22Rv1 (cell line): ENCODE measurements at regions not wholly inside any gene's neighbourhood (a gene's known extent, or its start where the extent isn't known, plus 50 kb on each side); places are given as distances from the start of the nearest gene placed in this dataset.

Source experiments
- H3K27ac ChIP-seq: fragments of 450-650 bp; 2 replicates; pipeline ENCODE4 v1.5.1; 2017
- ZFX ChIP-seq: fragments of 450-650 bp; IDR thresholded peaks from 2 replicates; pipeline ENCODE4 v1.6.1; 2017; ENCODE audit warnings: antibody characterized with exemption, borderline replicate concordance
- TF ChIP-seq, protein P1 (sequence below): fragments of 450-650 bp; IDR thresholded peaks from 2 replicates; pipeline ENCODE4 v1.5.1; 2017; ENCODE audit warnings: mild to moderate bottlenecking

DNA sequence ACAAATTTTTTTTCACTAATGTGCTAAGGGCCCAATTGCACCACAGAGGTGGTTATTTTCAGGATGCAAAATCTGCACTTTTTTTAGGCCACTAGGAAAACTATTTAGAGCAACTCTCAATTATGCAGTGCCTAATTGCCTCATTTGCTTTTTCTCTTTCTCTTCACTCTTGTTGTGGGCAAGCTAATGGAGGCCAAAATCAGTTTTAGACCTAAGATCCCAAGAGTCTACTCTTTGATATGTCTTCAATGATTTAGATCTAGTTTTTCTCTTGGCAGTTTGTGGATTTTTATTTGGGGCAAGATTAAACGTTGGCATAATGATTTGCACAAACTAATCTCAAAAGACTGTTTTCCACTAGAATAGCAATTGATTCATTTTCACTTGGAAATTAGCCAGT lies 1996.9 kb downstream of the LRRC4C start:
- TF ChIP-seq ZFX: no peak
- H3K27ac ChIP-seq: no peak overlapping the region

DNA sequence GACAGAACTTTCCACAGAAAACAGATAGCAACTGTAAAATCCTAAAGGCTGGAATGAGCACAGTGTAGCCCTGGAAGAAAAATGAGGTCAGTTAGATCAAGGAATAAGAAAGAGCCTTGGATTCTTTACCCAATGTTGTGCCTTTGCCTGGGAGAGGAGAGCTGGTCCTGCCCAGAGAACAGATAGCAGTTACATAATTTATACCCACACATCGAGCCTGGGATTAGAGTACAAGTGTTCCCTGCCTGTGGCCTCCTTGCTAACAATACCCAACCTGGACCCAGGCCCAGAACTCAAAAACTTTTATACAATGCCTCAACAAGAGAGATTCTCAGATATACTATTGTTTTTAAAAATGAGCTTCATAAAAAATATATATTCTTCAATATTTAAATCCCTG lies 1998.4 kb downstream of the LRRC4C start:
- no peak overlapping the region for H3K27ac ChIP-seq
- TF ChIP-seq, protein P1, sequence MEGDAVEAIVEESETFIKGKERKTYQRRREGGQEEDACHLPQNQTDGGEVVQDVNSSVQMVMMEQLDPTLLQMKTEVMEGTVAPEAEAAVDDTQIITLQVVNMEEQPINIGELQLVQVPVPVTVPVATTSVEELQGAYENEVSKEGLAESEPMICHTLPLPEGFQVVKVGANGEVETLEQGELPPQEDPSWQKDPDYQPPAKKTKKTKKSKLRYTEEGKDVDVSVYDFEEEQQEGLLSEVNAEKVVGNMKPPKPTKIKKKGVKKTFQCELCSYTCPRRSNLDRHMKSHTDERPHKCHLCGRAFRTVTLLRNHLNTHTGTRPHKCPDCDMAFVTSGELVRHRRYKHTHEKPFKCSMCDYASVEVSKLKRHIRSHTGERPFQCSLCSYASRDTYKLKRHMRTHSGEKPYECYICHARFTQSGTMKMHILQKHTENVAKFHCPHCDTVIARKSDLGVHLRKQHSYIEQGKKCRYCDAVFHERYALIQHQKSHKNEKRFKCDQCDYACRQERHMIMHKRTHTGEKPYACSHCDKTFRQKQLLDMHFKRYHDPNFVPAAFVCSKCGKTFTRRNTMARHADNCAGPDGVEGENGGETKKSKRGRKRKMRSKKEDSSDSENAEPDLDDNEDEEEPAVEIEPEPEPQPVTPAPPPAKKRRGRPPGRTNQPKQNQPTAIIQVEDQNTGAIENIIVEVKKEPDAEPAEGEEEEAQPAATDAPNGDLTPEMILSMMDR: no peak
- TF ChIP-seq ZFX: no peak

DNA sequence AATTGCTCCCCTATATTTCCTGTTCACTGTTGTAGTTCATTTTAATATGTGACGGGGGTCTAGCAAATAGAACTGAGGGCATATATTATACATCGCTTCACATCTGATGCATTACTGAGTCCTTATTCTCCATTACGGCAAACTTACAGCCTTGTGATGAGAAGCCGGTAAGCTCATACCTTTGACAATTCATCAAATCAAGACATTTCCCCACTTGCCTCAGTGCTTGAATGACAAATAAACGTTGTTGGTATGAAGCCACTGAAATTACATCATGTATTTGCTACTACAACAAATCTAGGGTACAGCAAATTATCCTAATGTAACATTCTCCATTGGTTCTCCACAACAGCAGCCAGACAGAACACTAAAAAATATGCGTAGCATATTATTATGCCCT lies 1999.8 kb downstream of the LRRC4C start:
- TF ChIP-seq, protein P1: no peak
- no peak for TF ChIP-seq ZFX
- H3K27ac ChIP-seq: no peak overlapping the region

DNA sequence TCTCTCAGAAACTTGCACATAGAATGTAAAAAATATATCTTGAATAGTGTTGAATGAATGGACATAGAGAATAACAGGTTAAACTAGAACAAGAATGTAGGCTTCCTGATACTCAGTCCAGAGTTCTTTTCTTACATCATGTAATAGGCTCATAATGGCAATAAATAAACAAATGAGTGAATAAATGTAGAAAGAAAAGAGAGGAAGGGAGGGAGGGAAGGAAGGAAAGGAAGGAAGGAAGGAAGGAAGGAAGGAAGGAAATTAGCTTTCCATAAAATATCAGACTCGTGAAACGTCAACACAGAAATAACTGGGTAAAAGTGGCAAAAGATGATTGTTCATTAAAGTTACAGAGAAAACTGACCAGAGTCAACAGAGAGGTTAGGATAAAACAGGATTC lies 2001.0 kb downstream of the LRRC4C start:
- TF ChIP-seq, protein P1: no peak
- TF ChIP-seq ZFX: no peak
- H3K27ac ChIP-seq: no peak overlapping the region

GRCh38 chr11:39443424-39444022 lies 2015.9 kb downstream of the LRRC4C start:
- TF ChIP-seq ZFX: no peak
- TF ChIP-seq, protein P1: no peak
- no peak overlapping the region for H3K27ac ChIP-seq

DNA sequence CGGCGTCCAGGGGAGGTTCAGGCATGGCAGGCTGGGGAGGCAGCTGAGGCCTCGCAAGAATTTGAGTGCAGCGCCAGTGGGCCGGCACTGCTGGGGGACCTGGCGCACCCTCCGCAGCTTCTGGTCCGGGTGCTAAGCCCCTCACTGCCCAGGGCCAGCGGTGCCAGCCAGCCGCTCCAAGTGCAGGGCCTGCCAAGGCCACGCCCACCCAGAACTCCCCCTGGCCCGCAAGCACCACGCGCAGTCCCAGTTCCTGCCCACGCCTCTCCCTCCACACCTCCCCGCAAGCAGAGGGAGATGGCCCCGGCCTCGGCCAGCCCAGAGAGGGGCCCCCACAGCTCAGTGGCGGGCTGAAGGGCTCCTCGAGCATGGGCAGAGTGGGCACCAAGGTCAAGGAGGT lies 2017.3 kb downstream of the LRRC4C start:
- no peak overlapping the region for H3K27ac ChIP-seq
- TF ChIP-seq ZFX: no peak
- TF ChIP-seq, protein P1: no peak

- H3K27ac ChIP-seq: no peak overlapping the region
- TF ChIP-seq ZFX: no peak
- TF ChIP-seq, protein P1: no peak
These were observed 2023.8 kb downstream of the LRRC4C start for GRCh38 chr11:39435641-39436040.

DNA sequence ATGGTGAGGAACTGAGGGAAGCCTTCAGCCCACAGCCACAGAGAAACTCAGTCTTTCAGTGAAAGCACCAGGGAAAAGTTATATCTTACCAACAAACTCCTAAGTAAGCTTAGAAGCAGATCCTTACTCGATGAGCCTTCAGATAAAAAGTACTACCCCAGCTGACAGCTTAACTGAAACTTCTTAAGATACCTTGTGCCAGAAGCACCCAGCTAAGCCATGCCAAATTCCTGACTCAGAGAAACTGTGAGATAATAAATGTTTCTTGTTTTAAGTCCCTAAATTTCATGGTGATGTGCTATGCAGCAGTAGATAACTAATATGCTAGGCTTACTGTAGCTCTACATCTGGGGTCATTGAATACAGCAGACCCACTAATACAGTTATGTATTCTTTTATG lies 2025.0 kb downstream of the LRRC4C start:
- TF ChIP-seq, protein P1: no peak
- no peak for TF ChIP-seq ZFX
- H3K27ac ChIP-seq: no peak overlapping the region
